MM.1S (cell line): ENCODE measurements at regions not wholly inside any gene's neighbourhood (a gene's known extent, or its start where the extent isn't known, plus 50 kb on each side); places are given as distances from the start of the nearest gene placed in this dataset.

ENCODE experiments used
- DNase-seq: peaks from one replicate; pipeline ENCODE4 v3.0.0-alpha.2; 2015
- H2AFZ ChIP-seq: fragments of 300-600 bp; sonication (generic); 2 replicates; pipeline ENCODE4 v1.6.0; 2016; ENCODE audit warnings: antibody characterized with exemption, low read length
- H3F3A ChIP-seq: fragments of 300-600 bp; sonication (generic); 2 replicates; pipeline ENCODE4 v1.6.1; 2016; ENCODE audit warnings: mild to moderate bottlenecking, antibody characterized with exemption, low read length, moderate library complexity, mixed read lengths; ENCODE audit not compliant: insufficient read depth
- H3K27ac ChIP-seq: fragments of 300-600 bp; sonication (generic); 2 replicates; pipeline ENCODE4 v1.5.1; 2016; ENCODE audit warnings: mild to moderate bottlenecking, low read length
- H3K27me3 ChIP-seq: fragments of 300-600 bp; sonication (generic); replicated peaks from 2 replicates; pipeline ENCODE4 v1.6.0; 2016; ENCODE audit warnings: low read length; ENCODE audit not compliant: insufficient read depth
- H3K36me3 ChIP-seq: fragments of 300-600 bp; sonication (generic); replicated peaks from 2 replicates; pipeline ENCODE4 v1.6.1; 2016; ENCODE audit warnings: mild to moderate bottlenecking, low read length, mixed read lengths; ENCODE audit not compliant: insufficient read depth
- H3K4me1 ChIP-seq: fragments of 300-600 bp; sonication (generic); 2 replicates; pipeline ENCODE4 v1.6.1; 2016; ENCODE audit warnings: low read length, mixed read lengths
- H3K4me2 ChIP-seq: fragments of 300-600 bp; sonication (generic); 2 replicates; pipeline ENCODE4 v1.6.0; 2016; ENCODE audit warnings: low read depth, low read length
- H3K4me3 ChIP-seq: fragments of 300-600 bp; sonication (generic); 2 replicates; pipeline ENCODE4 v1.5.1; 2016; ENCODE audit warnings: low read length, mixed read lengths
- H3K79me2 ChIP-seq: fragments of 300-600 bp; sonication (generic); 2 replicates; pipeline ENCODE4 v1.6.1; 2016; ENCODE audit warnings: mixed run types, low read length, mixed read lengths
- H3K9ac ChIP-seq: fragments of 300-600 bp; sonication (generic); 2 replicates; pipeline ENCODE4 v1.6.1; 2016; ENCODE audit warnings: low read length, mixed read lengths
- H3K9me2 ChIP-seq: fragments of 300-600 bp; sonication (generic); replicated peaks from 2 replicates; pipeline ENCODE4 v1.6.1; 2016; ENCODE audit warnings: mild to moderate bottlenecking, low read length, mixed read lengths; ENCODE audit not compliant: insufficient read depth
- H3K9me3 ChIP-seq: fragments of 300-600 bp; sonication (generic); replicated peaks from 2 replicates; pipeline ENCODE4 v1.6.1; 2016; ENCODE audit warnings: mild to moderate bottlenecking, low read length, mixed read lengths; ENCODE audit not compliant: insufficient read depth
- H4K20me1 ChIP-seq: fragments of 300-600 bp; sonication (generic); 2 replicates; pipeline ENCODE4 v1.6.1; 2016; ENCODE audit warnings: mild to moderate bottlenecking, low read length, moderate library complexity, mixed read lengths; ENCODE audit not compliant: insufficient read depth
- EZH2 ChIP-seq: fragments of 300-600 bp; sonication (generic); optimal IDR thresholded peaks from 2 replicates; pipeline ENCODE3; 2017; ENCODE audit warnings: low read depth, mild to moderate bottlenecking, antibody characterized with exemption, low read length, mixed read lengths
- EZH2phosphoT487 ChIP-seq: fragments of 300-600 bp; sonication (generic); IDR thresholded peaks from 2 replicates; pipeline ENCODE4 v1.6.1; 2018; ENCODE audit warnings: antibody characterized with exemption, low read length
- TF ChIP-seq, protein P1 (sequence below): fragments of 300-600 bp; sonication (generic); IDR thresholded peaks from 2 replicates; pipeline ENCODE4 v1.5.1; 2016; ENCODE audit warnings: antibody characterized with exemption, low read length, mixed read lengths

DNA sequence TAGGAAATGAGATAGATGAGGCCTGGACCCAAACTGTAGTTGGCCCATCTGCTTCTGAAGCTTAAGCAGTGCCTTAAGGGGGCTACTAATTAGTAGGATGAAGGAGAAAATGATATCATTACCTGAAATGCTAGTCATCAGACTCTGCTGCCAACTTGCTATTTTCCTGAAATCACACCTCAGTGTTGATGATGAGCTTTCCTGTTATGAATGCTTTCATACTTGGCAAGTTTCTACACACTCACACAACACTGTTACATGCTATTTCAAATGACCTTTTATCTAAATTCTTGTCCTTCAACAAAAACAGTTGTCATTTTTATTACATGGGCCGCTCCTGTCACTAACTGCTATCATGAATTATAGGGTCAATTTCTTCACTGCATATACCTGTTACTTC is 416.0 kb downstream of the PRDM5 start:
- no peaks in the 10 kb centered on the region for H3K9me2 ChIP-seq
- H3K36me3 ChIP-seq, result no peaks in the 10 kb centered on the region
- no peak overlapping the region for H3K4me2 ChIP-seq
- H3K79me2 ChIP-seq, result no peaks in the 10 kb centered on the region
- H3K4me1 ChIP-seq, result no peaks in the 10 kb centered on the region
- no peak overlapping the region for H3K4me3 ChIP-seq
- H3K27me3 ChIP-seq, result no peaks in the 10 kb centered on the region
- no peak overlapping the region for H2AFZ ChIP-seq
- H3K27ac ChIP-seq, result no peak overlapping the region
- H3K9me3 ChIP-seq, result no peaks in the 10 kb centered on the region
- TF ChIP-seq, protein P1, sequence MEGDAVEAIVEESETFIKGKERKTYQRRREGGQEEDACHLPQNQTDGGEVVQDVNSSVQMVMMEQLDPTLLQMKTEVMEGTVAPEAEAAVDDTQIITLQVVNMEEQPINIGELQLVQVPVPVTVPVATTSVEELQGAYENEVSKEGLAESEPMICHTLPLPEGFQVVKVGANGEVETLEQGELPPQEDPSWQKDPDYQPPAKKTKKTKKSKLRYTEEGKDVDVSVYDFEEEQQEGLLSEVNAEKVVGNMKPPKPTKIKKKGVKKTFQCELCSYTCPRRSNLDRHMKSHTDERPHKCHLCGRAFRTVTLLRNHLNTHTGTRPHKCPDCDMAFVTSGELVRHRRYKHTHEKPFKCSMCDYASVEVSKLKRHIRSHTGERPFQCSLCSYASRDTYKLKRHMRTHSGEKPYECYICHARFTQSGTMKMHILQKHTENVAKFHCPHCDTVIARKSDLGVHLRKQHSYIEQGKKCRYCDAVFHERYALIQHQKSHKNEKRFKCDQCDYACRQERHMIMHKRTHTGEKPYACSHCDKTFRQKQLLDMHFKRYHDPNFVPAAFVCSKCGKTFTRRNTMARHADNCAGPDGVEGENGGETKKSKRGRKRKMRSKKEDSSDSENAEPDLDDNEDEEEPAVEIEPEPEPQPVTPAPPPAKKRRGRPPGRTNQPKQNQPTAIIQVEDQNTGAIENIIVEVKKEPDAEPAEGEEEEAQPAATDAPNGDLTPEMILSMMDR, result no peak
- H3F3A ChIP-seq, result no peaks in the 10 kb centered on the region
- no peaks in the 10 kb centered on the region for H4K20me1 ChIP-seq
- no peak for DNase-seq
- no peak overlapping the region for H3K9ac ChIP-seq

DNA sequence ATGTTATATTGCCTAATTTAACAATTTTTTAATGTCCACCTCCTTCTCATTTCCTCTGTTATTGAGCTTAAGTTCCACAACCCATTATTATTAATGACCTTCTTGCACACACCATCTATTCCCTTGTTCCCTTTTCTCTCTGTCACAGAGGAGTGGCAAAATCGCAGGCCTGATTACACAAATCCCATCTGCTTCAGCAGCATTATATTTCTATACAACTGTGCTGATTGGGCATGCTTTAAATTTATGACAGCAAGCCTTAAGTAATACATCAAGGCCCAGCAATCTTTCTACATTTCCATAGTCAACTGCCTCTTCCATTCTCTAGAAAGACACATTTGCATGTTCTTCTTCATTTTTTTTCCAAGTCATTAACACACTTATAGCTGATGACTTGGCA is 423.8 kb downstream of the PRDM5 start:
- Histone ChIP-seq H3K36me3 (no peaks in the 10 kb centered on the region), H3K9me3 (no peaks in the 10 kb centered on the region), H3F3A (no peaks in the 10 kb centered on the region), H3K4me2 (no peak overlapping the region), H3K9me2 (no peaks in the 10 kb centered on the region), H3K79me2 (no peaks in the 10 kb centered on the region), H3K27ac (no peak overlapping the region), H2AFZ (no peak overlapping the region), H3K27me3 (no peaks in the 10 kb centered on the region), H3K4me1 (no peaks in the 10 kb centered on the region), H3K4me3 (no peak overlapping the region), H3K9ac (no peak overlapping the region), H4K20me1 (no peaks in the 10 kb centered on the region)
- no peak for DNase-seq
- TF ChIP-seq EZH2, result no peak
- TF ChIP-seq, protein P1, result no peak
- no peak for TF ChIP-seq EZH2phosphoT487

DNA sequence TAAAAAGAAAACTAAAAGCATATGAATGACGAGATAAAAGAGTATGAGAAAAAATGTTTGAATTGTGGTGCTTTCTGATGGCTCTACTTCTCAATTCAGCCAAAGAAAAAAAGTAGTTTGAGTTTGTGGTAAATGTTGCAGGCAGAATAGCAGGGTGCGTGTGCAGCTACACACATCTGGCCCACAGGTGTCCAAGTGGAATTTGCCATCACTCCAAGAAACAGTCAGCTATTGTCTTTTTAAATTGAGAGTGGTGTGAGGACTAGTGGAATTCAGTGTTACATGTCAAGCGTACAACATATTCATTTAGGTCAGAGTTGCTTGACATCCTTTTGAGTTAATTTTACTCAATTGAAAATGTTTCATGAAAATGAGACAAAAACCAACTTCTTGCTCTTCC is 424.8 kb upstream of the MAD2L1 start:
- H3K4me3 ChIP-seq, result no peak overlapping the region

More for the DNA sequence above, 424.8 kb upstream of the MAD2L1 start:
- Histone ChIP-seq H3K27ac (no peak overlapping the region), H3K4me1 (no peaks in the 10 kb centered on the region), H3K4me2 (no peak overlapping the region), H3K9me2 (no peaks in the 10 kb centered on the region), H3F3A (no peaks in the 10 kb centered on the region), H3K27me3 (no peaks in the 10 kb centered on the region), H3K79me2 (no peaks in the 10 kb centered on the region), H3K9me3 (no peaks in the 10 kb centered on the region), H3K9ac (no peak overlapping the region), H3K36me3 (no peaks in the 10 kb centered on the region), H2AFZ (no peak overlapping the region), H4K20me1 (no peaks in the 10 kb centered on the region)
- TF ChIP-seq EZH2 (no peak), EZH2phosphoT487 (no peak)
- TF ChIP-seq, protein P1, result no peak
- DNase-seq, result no peak
